ENCODE measurements at regions not wholly inside any gene's neighbourhood (a gene's known extent, or its start where the extent isn't known, plus 50 kb on each side); places are given as distances from the start of the nearest gene placed in this dataset.

- Histone ChIP-seq H3K4me1 (replicated peaks) (no peaks in the 10 kb centered on the region), H3K4me3 (no peak overlapping the region), H3K27me3 (replicated peaks) (no peaks in the 10 kb centered on the region), H3K9me3 (replicated peaks) (no peaks in the 10 kb centered on the region), H3K27ac (no peak overlapping the region), H3K36me3 (no peaks in the 10 kb centered on the region)
- DNase-seq (ENCODE audit: low read depth in 1 of 2, low spot score in 2 of 2) = no peak
These were observed 131.7 kb upstream of the THBS2 start for GRCh38 chr6:169385237-169385880.

GRCh38 chr6:169384291-169384690, 130.6 kb upstream of the THBS2 start:
- Histone ChIP-seq H3K9me3 (replicated peaks) (no peaks in the 10 kb centered on the region), H3K27ac (no peak overlapping the region), H3K4me1 (replicated peaks) (no peaks in the 10 kb centered on the region), H3K27me3 (replicated peaks) (no peaks in the 10 kb centered on the region), H3K4me3 (no peak overlapping the region), H3K36me3 (no peaks in the 10 kb centered on the region)
- DNase-seq (ENCODE audit: low read depth in 1 of 2, low spot score in 2 of 2) = no peak

- Histone ChIP-seq H3K4me3 (no peak overlapping the region), H3K9me3 (replicated peaks) (no peaks in the 10 kb centered on the region), H3K36me3 (no peaks in the 10 kb centered on the region), H3K27me3 (replicated peaks) (no peaks in the 10 kb centered on the region), H3K27ac (no peak overlapping the region), H3K4me1 (replicated peaks) (no peaks in the 10 kb centered on the region)
- DNase-seq (ENCODE audit: low read depth in 1 of 2, low spot score in 2 of 2) = no peak
These were observed 129.6 kb upstream of the THBS2 start for GRCh38 chr6:169383265-169383664.

GRCh38 chr6:169382735-169383134, 129.1 kb upstream of the THBS2 start:
- DNase-seq (ENCODE audit: low read depth in 1 of 2, low spot score in 2 of 2) = no peak
- Histone ChIP-seq H3K4me3 (no peak overlapping the region), H3K9me3 (replicated peaks) (no peaks in the 10 kb centered on the region), H3K4me1 (replicated peaks) (no peaks in the 10 kb centered on the region), H3K36me3 (no peaks in the 10 kb centered on the region), H3K27ac (no peak overlapping the region), H3K27me3 (replicated peaks) (no peaks in the 10 kb centered on the region)

- H3K4me1 ChIP-seq (replicated peaks) = no peaks in the 10 kb centered on the region
- no peak overlapping the region for H3K27ac ChIP-seq
- H3K36me3 ChIP-seq = no peaks in the 10 kb centered on the region
- no peak overlapping the region for H3K4me3 ChIP-seq
- H3K9me3 ChIP-seq (replicated peaks) = no peaks in the 10 kb centered on the region
- no peak for DNase-seq (ENCODE audit: low read depth in 1 of 2, low spot score in 2 of 2)
- no peaks in the 10 kb centered on the region for H3K27me3 ChIP-seq (replicated peaks)
These were observed 128.3 kb upstream of the THBS2 start for GRCh38 chr6:169381988-169382387.

GRCh38 chr6:169380493-169380892, 126.8 kb upstream of the THBS2 start:
- Histone ChIP-seq H3K9me3 (replicated peaks) (no peaks in the 10 kb centered on the region), H3K4me1 (replicated peaks) (no peaks in the 10 kb centered on the region), H3K4me3 (no peak overlapping the region), H3K36me3 (no peaks in the 10 kb centered on the region), H3K27me3 (replicated peaks) (no peaks in the 10 kb centered on the region), H3K27ac (no peak overlapping the region)
- no peak for DNase-seq (ENCODE audit: low read depth in 1 of 2, low spot score in 2 of 2)

GRCh38 chr6:169379495-169380070, 125.9 kb upstream of the THBS2 start:
- no peaks in the 10 kb centered on the region for H3K36me3 ChIP-seq
- H3K27me3 ChIP-seq (replicated peaks) = no peaks in the 10 kb centered on the region
- no peak for DNase-seq (ENCODE audit: low read depth in 1 of 2, low spot score in 2 of 2)
- no peak overlapping the region for H3K4me3 ChIP-seq
- no peak overlapping the region for H3K27ac ChIP-seq
- no peaks in the 10 kb centered on the region for H3K4me1 ChIP-seq (replicated peaks)
- no peaks in the 10 kb centered on the region for H3K9me3 ChIP-seq (replicated peaks)

GRCh38 chr6:169378620-169379381, 125.2 kb upstream of the THBS2 start:
- H3K27ac ChIP-seq = no peak overlapping the region
- no peak for DNase-seq (ENCODE audit: low read depth in 1 of 2, low spot score in 2 of 2)
- H3K27me3 ChIP-seq (replicated peaks) = no peaks in the 10 kb centered on the region
- no peaks in the 10 kb centered on the region for H3K4me1 ChIP-seq (replicated peaks)
- H3K36me3 ChIP-seq = no peaks in the 10 kb centered on the region
- H3K4me3 ChIP-seq = no peak overlapping the region
- no peaks in the 10 kb centered on the region for H3K9me3 ChIP-seq (replicated peaks)

- no peaks in the 10 kb centered on the region for H3K27me3 ChIP-seq (replicated peaks)
- H3K9me3 ChIP-seq (replicated peaks) = no peaks in the 10 kb centered on the region
- H3K4me3 ChIP-seq = no peak overlapping the region
- DNase-seq (ENCODE audit: low read depth in 1 of 2, low spot score in 2 of 2) = no peak
- H3K36me3 ChIP-seq = no peaks in the 10 kb centered on the region
- no peak overlapping the region for H3K27ac ChIP-seq
- H3K4me1 ChIP-seq (replicated peaks) = no peaks in the 10 kb centered on the region
These were observed 122.8 kb upstream of the THBS2 start for GRCh38 chr6:169376458-169376857.

GRCh38 chr6:169372589-169372988, 118.9 kb upstream of the THBS2 start:
- Histone ChIP-seq H3K27ac (no peak overlapping the region), H3K9me3 (replicated peaks) (no peaks in the 10 kb centered on the region), H3K27me3 (replicated peaks) (no peaks in the 10 kb centered on the region), H3K36me3 (no peaks in the 10 kb centered on the region), H3K4me1 (replicated peaks) (no peaks in the 10 kb centered on the region), H3K4me3 (no peak overlapping the region)
- no peak for DNase-seq (ENCODE audit: low read depth in 1 of 2, low spot score in 2 of 2)

- Histone ChIP-seq H3K27ac (no peak overlapping the region), H3K4me3 (no peak overlapping the region), H3K9me3 (replicated peaks) (no peaks in the 10 kb centered on the region), H3K27me3 (replicated peaks) (no peaks in the 10 kb centered on the region), H3K4me1 (replicated peaks) (no peaks in the 10 kb centered on the region), H3K36me3 (no peaks in the 10 kb centered on the region)
- DNase-seq (ENCODE audit: low read depth in 1 of 2, low spot score in 2 of 2) = peak; percentile 15 to 49
These were observed 117.9 kb upstream of the THBS2 start for GRCh38 chr6:169371344-169372127.

GRCh38 chr6:169370666-169371343, 117.2 kb upstream of the THBS2 start:
- Histone ChIP-seq H3K36me3 (no peaks in the 10 kb centered on the region), H3K9me3 (replicated peaks) (peaks cover 4% of the 10 kb centered on the region; the same call in 1 of the 2 replicates), H3K4me3 (no peak overlapping the region), H3K4me1 (replicated peaks) (no peaks in the 10 kb centered on the region), H3K27ac (no peak overlapping the region), H3K27me3 (replicated peaks) (no peaks in the 10 kb centered on the region)
- DNase-seq (ENCODE audit: low read depth in 1 of 2, low spot score in 2 of 2) = no peak

- peaks cover 4% of the 10 kb centered on the region; the same call in 1 of the 2 replicates for H3K9me3 ChIP-seq (replicated peaks)
- H3K4me3 ChIP-seq = no peak overlapping the region
- H3K36me3 ChIP-seq = no peaks in the 10 kb centered on the region
- no peaks in the 10 kb centered on the region for H3K27me3 ChIP-seq (replicated peaks)
- H3K4me1 ChIP-seq (replicated peaks) = no peaks in the 10 kb centered on the region
- no peak for DNase-seq (ENCODE audit: low read depth in 1 of 2, low spot score in 2 of 2)
- no peak overlapping the region for H3K27ac ChIP-seq
These were observed 116.4 kb upstream of the THBS2 start for GRCh38 chr6:169370054-169370453.

Data from SJSA1 (cell line).